A549 (cell line): ENCODE measurements at regions not wholly inside any gene's neighbourhood (a gene's known extent, or its start where the extent isn't known, plus 50 kb on each side); places are given as distances from the start of the nearest gene placed in this dataset.
A peak's percentile ranks its signal among the peaks of the same experiment; 100 is the strongest.

Source experiments
- ATAC-seq, 2 experiments: fragments of 200-7000 bp in 1 of 2; fragments of >200 bp in 1 of 2; cut with Nextera tagmentation in 1 of 2; cut with Tn5 transposase in 1 of 2; 3 replicates each; pipeline versions ENCODE4 v1.8.0 to v1.9.1; 2018 to 2020; ENCODE audit warnings: mild to moderate bottlenecking in 1 of 2, moderate library complexity in 1 of 2
- CTCF ChIA-PET: fragments of 300-600 bp; sonication (Branson Sonifier 250); formaldehyde crosslinking; extraction: SDS; loops from one replicate; lab custom pipeline; 2021; ENCODE audit warnings: antibody characterized with exemption, inconsistent platforms; lab: Yijun Ruan, JAX
- POLR2A ChIA-PET: fragments of 350-600 bp; formaldehyde crosslinking; extraction: SDS; loops from one replicate; lab custom pipeline; 2021; ENCODE audit warnings: antibody characterized with exemption, inconsistent platforms; lab: Yijun Ruan, JAX
- DNase-seq, 2 experiments: peaks; one replicate each; pipeline versions ENCODE4 v3.0.0 to v3.0.0-alpha.2; 2011 to 2016; ENCODE audit warnings: low read depth in 1 of 2, low spot score in 1 of 2
- FAIRE-seq: peaks from 2 replicates; lab custom pipeline; 2011; peaks lifted over from hg19 to GRCh38; lab: Jason Lieb, UNC
- H3K27ac ChIP-seq, 2 experiments: fragments of >200 bp; sonication (Bioruptor Twin); formaldehyde crosslinking; 3 replicates each; pipeline ENCODE4 v1.5.1; 2016 to 2017
- H3K4me1 ChIP-seq: fragments of >200 bp; sonication (Bioruptor Twin); formaldehyde crosslinking; 3 replicates; pipeline ENCODE4 v1.6.1; 2016
- H3K4me2 ChIP-seq: fragments of >200 bp; sonication (Bioruptor Twin); formaldehyde crosslinking; 3 replicates; pipeline ENCODE4 v1.6.1; 2016
- H3K4me3 ChIP-seq: fragments of >200 bp; sonication (Bioruptor Twin); formaldehyde crosslinking; 3 replicates; pipeline ENCODE4 v1.5.1; 2016
- H3K9me3 ChIP-seq: fragments of >200 bp; sonication (Bioruptor Twin); formaldehyde crosslinking; 3 replicates; pipeline ENCODE4 v1.6.1; 2016
- ATOH8 ChIP-seq: fragments of 250-450 bp; sonication (Bioruptor Pico); IDR thresholded peaks from 2 replicates; pipeline ENCODE4 v1.5.0; 2020; ENCODE audit warnings: low read depth, mild to moderate bottlenecking, moderate library complexity
- BCL3 ChIP-seq: fragments of >200 bp; sonication (Bioruptor Twin); formaldehyde crosslinking; IDR thresholded peaks from 3 replicates; pipeline ENCODE4 v1.6.1; 2016
- CEBPB ChIP-seq, 2 experiments: fragments of >200 bp in 1 of 2; sonication (Bioruptor Twin) in 1 of 2; formaldehyde crosslinking in 1 of 2; IDR thresholded peaks; 2 replicates each; pipeline ENCODE4 v1.6.1; 2012 to 2016
- CHD2 ChIP-seq: fragments of 150-350 bp; IDR thresholded peaks from 2 replicates; pipeline ENCODE4 v1.6.1; 2014; ENCODE audit warnings: low read length; ENCODE audit not compliant: partially characterized antibody
- E2F6 ChIP-seq: IDR thresholded peaks from 2 replicates; pipeline ENCODE4 v1.6.1; 2012; ENCODE audit warnings: low read depth, borderline replicate concordance
- EHF ChIP-seq: fragments of 250-450 bp; sonication (Bioruptor Pico); IDR thresholded peaks from 2 replicates; pipeline ENCODE4 v1.5.0; 2020; ENCODE audit warnings: mild to moderate bottlenecking
- EHMT2 ChIP-seq: fragments of 200-600 bp; sonication (generic); IDR thresholded peaks from 2 replicates; pipeline ENCODE4 v1.6.1; 2016; ENCODE audit warnings: antibody characterized with exemption, low read depth, mild to moderate bottlenecking, moderate library complexity
- EP300 ChIP-seq, 2 experiments: fragments of >200 bp; sonication (Bioruptor Twin); formaldehyde crosslinking; IDR thresholded peaks; 2 replicates in 1 of 2; 3 replicates in 1 of 2; pipeline ENCODE4 v1.6.1; 2016 to 2017
- FOSB ChIP-seq: fragments of 250-450 bp; sonication (Bioruptor Pico); IDR thresholded peaks from 2 replicates; pipeline ENCODE4 v1.5.0; 2020; ENCODE audit warnings: mild to moderate bottlenecking, moderate library complexity
- FOSL2 ChIP-seq, 2 experiments: fragments of 450-650 bp in 1 of 2; fragments of >200 bp in 1 of 2; sonication (Bioruptor Twin) in 1 of 2; formaldehyde crosslinking; IDR thresholded peaks; 2 replicates each; pipeline versions ENCODE4 v1.5.0 to v1.6.1; 2016 to 2020; ENCODE audit warnings: mild to moderate bottlenecking in 1 of 2, moderate library complexity in 1 of 2
- FOXS1 ChIP-seq: fragments of 250-450 bp; sonication (Bioruptor Pico); IDR thresholded peaks from 2 replicates; pipeline ENCODE4 v1.5.0; 2020; ENCODE audit warnings: mild to moderate bottlenecking, moderate library complexity
- HDAC2 ChIP-seq: fragments of 200-600 bp; sonication (generic); IDR thresholded peaks from 2 replicates; pipeline ENCODE4 v1.6.1; 2016
- HEYL ChIP-seq: fragments of 250-450 bp; sonication (Bioruptor Pico); IDR thresholded peaks from 2 replicates; pipeline ENCODE4 v1.8.0; 2021; ENCODE audit warnings: mild to moderate bottlenecking, moderate library complexity
- HOXB13 ChIP-seq: fragments of 250-450 bp; sonication (Bioruptor Pico); IDR thresholded peaks from 2 replicates; pipeline ENCODE4 v1.5.0; 2020; ENCODE audit warnings: low read depth, mild to moderate bottlenecking, moderate library complexity
- HOXB5 ChIP-seq: fragments of 250-450 bp; sonication (Bioruptor Pico); IDR thresholded peaks from 2 replicates; pipeline ENCODE4 v1.5.0; 2020; ENCODE audit warnings: mild to moderate bottlenecking, moderate library complexity
- JUN ChIP-seq, 2 experiments: fragments of >200 bp; sonication (Bioruptor Twin); formaldehyde crosslinking; IDR thresholded peaks; 2 replicates in 1 of 2; 3 replicates in 1 of 2; pipeline ENCODE4 v1.6.1; 2016 to 2017
- KDM1A ChIP-seq: fragments of 200-600 bp; sonication (generic); IDR thresholded peaks from 2 replicates; pipeline ENCODE4 v1.6.1; 2016; ENCODE audit warnings: low read depth, mild to moderate bottlenecking
- KDM5A ChIP-seq: fragments of 200-600 bp; sonication (generic); IDR thresholded peaks from 2 replicates; pipeline ENCODE4 v1.6.1; 2016; ENCODE audit warnings: antibody characterized with exemption, mild to moderate bottlenecking
- MYC ChIP-seq: IDR thresholded peaks from 2 replicates; pipeline ENCODE4 v1.6.1; 2012; ENCODE audit warnings: mild to moderate bottlenecking, inconsistent platforms, low read length, improper control_type of control experiment, borderline replicate concordance
- NPAS2 ChIP-seq: fragments of 250-450 bp; sonication (Bioruptor Pico); IDR thresholded peaks from 2 replicates; pipeline ENCODE4 v1.8.0; 2022; ENCODE audit warnings: mild to moderate bottlenecking, moderate library complexity, borderline replicate concordance
- NR3C1 ChIP-seq: fragments of >200 bp; sonication (Bioruptor Twin); formaldehyde crosslinking; IDR thresholded peaks from 3 replicates; pipeline ENCODE4 v1.6.1; 2017
- POLR2A ChIP-seq: IDR thresholded peaks from 2 replicates; pipeline ENCODE4 v1.6.1; 2012; ENCODE audit warnings: mild to moderate bottlenecking, low read length
- POLR2AphosphoS2 ChIP-seq: conservative IDR thresholded peaks from 2 replicates; pipeline ENCODE4 v1.6.1; 2012; ENCODE audit warnings: low read length, improper control_type of control experiment, inconsistent platforms
- TFCP2L1 ChIP-seq: fragments of 250-450 bp; sonication (Bioruptor Pico); IDR thresholded peaks from 2 replicates; pipeline ENCODE4 v1.5.0; 2021; ENCODE audit warnings: mild to moderate bottlenecking
- ZFP36 ChIP-seq: fragments of 450-650 bp; IDR thresholded peaks from 2 replicates; pipeline ENCODE4 v1.6.1; 2014; ENCODE audit warnings: borderline replicate concordance; ENCODE audit not compliant: partially characterized antibody
- ZSCAN20 ChIP-seq: fragments of 250-450 bp; sonication (Bioruptor Pico); IDR thresholded peaks from 2 replicates; pipeline ENCODE4 v1.8.0; 2022; ENCODE audit warnings: mild to moderate bottlenecking, moderate library complexity
- WGBS: methylation state at CpG from one replicate; pipeline ENCODE4 v1.1.6; 2017; ENCODE audit errors: missing lambda C conversion rate; 5-methylcytosine and 5-hydroxymethylcytosine counted together
- TF ChIP-seq, protein P1 (sequence below): IDR thresholded peaks from 2 replicates; pipeline ENCODE4 v1.6.1; 2012
- TF ChIP-seq, protein P2 (sequence below): fragments of 200-600 bp; sonication (generic); IDR thresholded peaks from 2 replicates; pipeline ENCODE4 v1.6.1; 2016; ENCODE audit warnings: antibody characterized with exemption, mild to moderate bottlenecking, moderate library complexity

- ATAC-seq: no peak; a peak in 1 of 6 replicates
- WGBS: 75% methylated on average over 3 of the region's 3 CpGs
- no peak for TF ChIP-seq E2F6
- TF ChIP-seq POLR2AphosphoS2: no peak
- TF ChIP-seq BCL3: no peak
- TF ChIP-seq, all 56 proteins: peak for 0
- no peak for DNase-seq
- Histone ChIP-seq H3K9me3 (no peaks in the 10 kb centered on the region), H3K27ac (no peak overlapping the region), H3K4me3 (no peak overlapping the region), H3K4me2 (no peak overlapping the region), H3K4me1 (no peaks in the 10 kb centered on the region)
- ChIA-PET CTCF (interaction anchor here (1.1 to 1.4 kb wide), 2 partner anchors 12 to 282 kb away, joined by 3 read pairs; no protein-coding TSS in a partner anchor), POLR2A (no interaction called here)
- no peak for FAIRE-seq
Measured at GRCh38 chr9:124105266-124105665, 93.7 kb downstream of the LHX2 start.

- POLR2A ChIA-PET: no interaction called here
- DNase-seq: no peak
- Histone ChIP-seq H3K9me3 (no peaks in the 10 kb centered on the region), H3K4me3 (no peak overlapping the region), H3K4me2 (no peak overlapping the region), H3K4me1 (no peaks in the 10 kb centered on the region), H3K27ac (no peak overlapping the region)
- no peak for ATAC-seq
- TF ChIP-seq POLR2A (no peak), MYC (no peak), CHD2 (no peak), HOXB5 (CRISPR knock-in tag) (no peak), ZFP36 (no peak), HOXB13 (no peak), KDM5A (no peak), KDM1A (no peak), EP300 (IDR thresholded peaks at IDR 0.05) (no peak), CEBPB (IDR thresholded peaks at IDR 0.05) (no peak), HDAC2 (no peak), NR3C1 (no peak)
- TF ChIP-seq, protein P1, sequence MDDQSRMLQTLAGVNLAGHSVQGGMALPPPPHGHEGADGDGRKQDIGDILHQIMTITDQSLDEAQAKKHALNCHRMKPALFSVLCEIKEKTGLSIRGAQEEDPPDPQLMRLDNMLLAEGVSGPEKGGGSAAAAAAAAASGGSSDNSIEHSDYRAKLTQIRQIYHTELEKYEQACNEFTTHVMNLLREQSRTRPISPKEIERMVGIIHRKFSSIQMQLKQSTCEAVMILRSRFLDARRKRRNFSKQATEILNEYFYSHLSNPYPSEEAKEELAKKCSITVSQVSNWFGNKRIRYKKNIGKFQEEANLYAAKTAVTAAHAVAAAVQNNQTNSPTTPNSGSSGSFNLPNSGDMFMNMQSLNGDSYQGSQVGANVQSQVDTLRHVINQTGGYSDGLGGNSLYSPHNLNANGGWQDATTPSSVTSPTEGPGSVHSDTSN: no peak
- 35% methylated on average over 6 of the region's 6 CpGs for WGBS
- CTCF ChIA-PET: interaction anchor here (0.6 to 3.0 kb wide), 4 partner anchors 10 to 706 kb away, joined by 3 to 11 read pairs (median 3); no protein-coding TSS in a partner anchor
- no peak for FAIRE-seq
Measured at GRCh38 chr9:124108216-124108615, 96.6 kb downstream of the LHX2 start.

DNA sequence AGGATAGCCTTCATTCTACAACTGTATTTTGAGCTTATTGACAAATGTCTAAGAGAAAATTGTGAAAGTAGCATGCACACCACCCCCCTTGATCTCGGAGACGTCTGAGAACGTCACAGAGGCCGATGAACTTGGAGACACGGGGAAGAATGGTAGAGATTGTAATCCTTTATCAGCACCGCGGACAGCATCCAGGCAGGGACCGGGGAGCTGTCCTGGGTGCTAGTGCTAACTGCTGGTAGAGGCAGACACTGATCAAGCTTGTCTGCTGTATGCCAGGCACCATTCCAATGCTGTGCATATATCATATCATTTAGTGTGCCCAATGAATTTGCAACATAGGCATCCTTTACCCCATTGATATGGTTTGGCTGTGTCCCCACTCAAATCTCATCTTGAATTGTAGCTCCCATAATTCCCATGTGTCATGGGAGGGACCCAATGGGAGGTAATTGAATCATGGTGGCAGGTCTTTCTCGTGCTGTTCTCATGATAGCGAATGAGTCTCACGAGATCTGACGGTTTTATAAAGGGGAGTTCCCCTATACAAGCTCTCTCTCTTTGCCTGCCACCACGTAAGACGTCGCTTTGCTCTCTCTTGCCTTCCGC, 98.8 kb downstream of the LHX2 start:
- H3K4me1 ChIP-seq: no peaks in the 10 kb centered on the region
- 28% methylated on average over 16 of the region's 16 CpGs for WGBS
- H3K9me3 ChIP-seq: no peaks in the 10 kb centered on the region
- peak; percentile 44 to 51 for DNase-seq
- no peak overlapping the region for H3K4me2 ChIP-seq
- no peak for FAIRE-seq
- ChIA-PET POLR2A (no interaction called here), CTCF (interaction anchor here (0.6 to 3.0 kb wide), 6 partner anchors 8 to 210 kb away, joined by 3 to 17 read pairs (median 4); no protein-coding TSS in a partner anchor)
- ATAC-seq: peak; percentile 76 to 77; a peak in 5 of 6 replicates
- no peak overlapping the region for H3K4me3 ChIP-seq
- no peak overlapping the region for H3K27ac ChIP-seq
- TF ChIP-seq ATOH8 (CRISPR knock-in tag): peak; percentile 97
- no peak for TF ChIP-seq HDAC2
- TF ChIP-seq JUN (IDR thresholded peaks at IDR 0.05): no peak
- TF ChIP-seq TFCP2L1 (CRISPR knock-in tag): peak; percentile 23; the same call in 1 of the 2 replicates
- no peak for TF ChIP-seq POLR2A
- TF ChIP-seq HOXB5 (CRISPR knock-in tag): peak; percentile 96
- TF ChIP-seq FOSL2 (IDR thresholded peaks at IDR 0.05): no peak
- peak; percentile 24; the same call in 1 of the 2 replicates for TF ChIP-seq FOSL2 (CRISPR knock-in tag; IDR thresholded peaks at IDR 0.05)
- peak; percentile 94 for TF ChIP-seq FOXS1 (CRISPR knock-in tag)
- peak; percentile 95 for TF ChIP-seq ZSCAN20 (CRISPR knock-in tag)
- peak; percentile 93 for TF ChIP-seq EHF
- TF ChIP-seq, protein P2, sequence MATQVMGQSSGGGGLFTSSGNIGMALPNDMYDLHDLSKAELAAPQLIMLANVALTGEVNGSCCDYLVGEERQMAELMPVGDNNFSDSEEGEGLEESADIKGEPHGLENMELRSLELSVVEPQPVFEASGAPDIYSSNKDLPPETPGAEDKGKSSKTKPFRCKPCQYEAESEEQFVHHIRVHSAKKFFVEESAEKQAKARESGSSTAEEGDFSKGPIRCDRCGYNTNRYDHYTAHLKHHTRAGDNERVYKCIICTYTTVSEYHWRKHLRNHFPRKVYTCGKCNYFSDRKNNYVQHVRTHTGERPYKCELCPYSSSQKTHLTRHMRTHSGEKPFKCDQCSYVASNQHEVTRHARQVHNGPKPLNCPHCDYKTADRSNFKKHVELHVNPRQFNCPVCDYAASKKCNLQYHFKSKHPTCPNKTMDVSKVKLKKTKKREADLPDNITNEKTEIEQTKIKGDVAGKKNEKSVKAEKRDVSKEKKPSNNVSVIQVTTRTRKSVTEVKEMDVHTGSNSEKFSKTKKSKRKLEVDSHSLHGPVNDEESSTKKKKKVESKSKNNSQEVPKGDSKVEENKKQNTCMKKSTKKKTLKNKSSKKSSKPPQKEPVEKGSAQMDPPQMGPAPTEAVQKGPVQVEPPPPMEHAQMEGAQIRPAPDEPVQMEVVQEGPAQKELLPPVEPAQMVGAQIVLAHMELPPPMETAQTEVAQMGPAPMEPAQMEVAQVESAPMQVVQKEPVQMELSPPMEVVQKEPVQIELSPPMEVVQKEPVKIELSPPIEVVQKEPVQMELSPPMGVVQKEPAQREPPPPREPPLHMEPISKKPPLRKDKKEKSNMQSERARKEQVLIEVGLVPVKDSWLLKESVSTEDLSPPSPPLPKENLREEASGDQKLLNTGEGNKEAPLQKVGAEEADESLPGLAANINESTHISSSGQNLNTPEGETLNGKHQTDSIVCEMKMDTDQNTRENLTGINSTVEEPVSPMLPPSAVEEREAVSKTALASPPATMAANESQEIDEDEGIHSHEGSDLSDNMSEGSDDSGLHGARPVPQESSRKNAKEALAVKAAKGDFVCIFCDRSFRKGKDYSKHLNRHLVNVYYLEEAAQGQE: peak; percentile 99
- TF ChIP-seq NPAS2: no peak
- peak; percentile 66; the same call in 1 of the 2 replicates for TF ChIP-seq FOSB (CRISPR knock-in tag)
- TF ChIP-seq HEYL (CRISPR knock-in tag): 0 out of 2 replicates have a peak, but pooled peaks have one; percentile 76
- TF ChIP-seq EHMT2: peak; percentile 99
